ENCODE measurements at regions not wholly inside any gene's neighbourhood (a gene's known extent, or its start where the extent isn't known, plus 50 kb on each side); places are given as distances from the start of the nearest gene placed in this dataset.
"Not testable (repeated sequence)": the region's sequence is repeated elsewhere in the genome, so short reads cannot be mapped to it uniquely, and the experiment has no call there.

GRCh38 chr13:61508936-61509335, 93.3 kb upstream of the PCDH20 start:
- H3K4me3 ChIP-seq = no peak overlapping the region

GRCh38 chr13:61500176-61500575, 84.5 kb upstream of the PCDH20 start:
- no peak overlapping the region for H3K27ac ChIP-seq
- no peaks in the 10 kb centered on the region for H4K20me1 ChIP-seq
- TF ChIP-seq Cebpa-rat (IDR thresholded peaks at IDR 0.05) = no peak
- H3K9ac ChIP-seq = no peak overlapping the region
- H3K9me3 ChIP-seq (replicated peaks in 1 of 11) = no peaks in the 10 kb centered on the region
- H3K4me2 ChIP-seq = no peak overlapping the region
- H3K36me3 ChIP-seq = no peaks in the 10 kb centered on the region
- H3K27me3 ChIP-seq = no peaks in the 10 kb centered on the region
- H3K4me3 ChIP-seq = no peak overlapping the region
- peaks cover 0 to 4% (median 0%) of the 10 kb centered on the region in 10 experiments; a peak in 5 of 20 replicates for H3K4me1 ChIP-seq

More at GRCh38 chr13:61508936-61509335, 93.3 kb upstream of the PCDH20 start:
- Histone ChIP-seq H4K20me1 (no peaks in the 10 kb centered on the region), H3K27ac (no peak overlapping the region), H3K9me3 (replicated peaks in 1 of 11) (no peaks in the 10 kb centered on the region; a peak in 1 of 22 replicates), H3K36me3 (no peaks in the 10 kb centered on the region), H3K4me2 (no peak overlapping the region), H3K27me3 (no peaks in the 10 kb centered on the region), H3K4me1 (peaks cover 0 to 23% (median 0%) of the 10 kb centered on the region in 10 experiments; a peak in 5 of 20 replicates), H3K9ac (no peak overlapping the region)
- no peak for TF ChIP-seq Cebpa-rat (IDR thresholded peaks at IDR 0.05)

GRCh38 chr13:61495648-61496047, 80.0 kb upstream of the PCDH20 start:
- Histone ChIP-seq H3K9ac (no peak overlapping the region), H3K27ac (no peak overlapping the region), H3K36me3 (no peaks in the 10 kb centered on the region), H3K9me3 (replicated peaks in 1 of 11) (no peaks in the 10 kb centered on the region), H4K20me1 (no peaks in the 10 kb centered on the region), H3K27me3 (no peaks in the 10 kb centered on the region), H3K4me3 (no peak overlapping the region), H3K4me2 (no peak overlapping the region), H3K4me1 (no peaks in the 10 kb centered on the region)
- no peak for TF ChIP-seq Cebpa-rat (IDR thresholded peaks at IDR 0.05)

- H4K20me1 ChIP-seq; H3K9me3 ChIP-seq (replicated peaks in 1 of 11): not testable (repeated sequence)
These were observed 77.9 kb upstream of the PCDH20 start for GRCh38 chr13:61493556-61493955.

GRCh38 chr13:61486496-61486895, 70.8 kb upstream of the PCDH20 start:
- Histone ChIP-seq H3K9me3 (replicated peaks in 1 of 11) (no peaks in the 10 kb centered on the region), H3K9ac (no peak overlapping the region), H3K27ac (no peak overlapping the region), H3K4me1 (peaks cover 0 to 5% (median 0%) of the 10 kb centered on the region in 10 experiments; a peak in 1 of 20 replicates), H3K36me3 (no peaks in the 10 kb centered on the region), H4K20me1 (no peaks in the 10 kb centered on the region), H3K27me3 (no peaks in the 10 kb centered on the region), H3K4me3 (no peak overlapping the region), H3K4me2 (no peak overlapping the region)
- no peak for TF ChIP-seq Cebpa-rat (IDR thresholded peaks at IDR 0.05)

More at GRCh38 chr13:61493556-61493955, 77.9 kb upstream of the PCDH20 start:
- not testable (repeated sequence) for H3K4me1 ChIP-seq, H3K4me2 ChIP-seq, H3K9ac ChIP-seq, H3K4me3 ChIP-seq, H3K27me3 ChIP-seq, H3K27ac ChIP-seq, H3K36me3 ChIP-seq

GRCh38 chr13:61485128-61485765, 69.6 kb upstream of the PCDH20 start:
- no peaks in the 10 kb centered on the region for H3K9me3 ChIP-seq (replicated peaks in 1 of 11)
- no peak for TF ChIP-seq Cebpa-rat (IDR thresholded peaks at IDR 0.05)

GRCh38 chr13:61477619-61478018, 62.0 kb upstream of the PCDH20 start:
- H3K4me3 ChIP-seq = no peak overlapping the region
- H3K9ac ChIP-seq = no peak overlapping the region
- H3K9me3 ChIP-seq (replicated peaks in 1 of 11) = no peaks in the 10 kb centered on the region
- TF ChIP-seq Cebpa-rat (IDR thresholded peaks at IDR 0.05) = no peak
- H3K27ac ChIP-seq = no peak overlapping the region
- H3K27me3 ChIP-seq = no peaks in the 10 kb centered on the region
- no peaks in the 10 kb centered on the region for H4K20me1 ChIP-seq
- no peaks in the 10 kb centered on the region for H3K36me3 ChIP-seq
- H3K4me1 ChIP-seq = no peaks in the 10 kb centered on the region
- H3K4me2 ChIP-seq = no peak overlapping the region

More at GRCh38 chr13:61485128-61485765, 69.6 kb upstream of the PCDH20 start:
- Histone ChIP-seq H3K4me2 (no peak overlapping the region), H3K4me3 (no peak overlapping the region), H3K4me1 (peaks cover 0 to 5% (median 0%) of the 10 kb centered on the region in 10 experiments; a peak in 1 of 20 replicates), H3K36me3 (no peaks in the 10 kb centered on the region), H3K27me3 (no peaks in the 10 kb centered on the region), H4K20me1 (no peaks in the 10 kb centered on the region), H3K27ac (no peak overlapping the region), H3K9ac (no peak overlapping the region)

- Histone ChIP-seq H3K4me3 (no peak overlapping the region), H3K27me3 (no peaks in the 10 kb centered on the region), H3K9ac (no peak overlapping the region), H3K9me3 (replicated peaks in 1 of 11) (no peaks in the 10 kb centered on the region), H4K20me1 (no peaks in the 10 kb centered on the region), H3K4me1 (no peaks in the 10 kb centered on the region), H3K27ac (no peak overlapping the region), H3K36me3 (no peaks in the 10 kb centered on the region), H3K4me2 (no peak overlapping the region)
- no peak for TF ChIP-seq Cebpa-rat (IDR thresholded peaks at IDR 0.05)
These were observed 55.1 kb upstream of the PCDH20 start for GRCh38 chr13:61470786-61471185.

- Histone ChIP-seq H3K27me3 (no peaks in the 10 kb centered on the region), H3K27ac (no peak overlapping the region), H3K9ac (no peak overlapping the region), H3K36me3 (no peaks in the 10 kb centered on the region), H4K20me1 (no peaks in the 10 kb centered on the region), H3K4me3 (no peak overlapping the region), H3K9me3 (replicated peaks in 1 of 11) (no peaks in the 10 kb centered on the region), H3K4me2 (no peak overlapping the region), H3K4me1 (no peaks in the 10 kb centered on the region)
- no peak for TF ChIP-seq Cebpa-rat (IDR thresholded peaks at IDR 0.05)
These were observed 50.6 kb upstream of the PCDH20 start for GRCh38 chr13:61466280-61466679.
